Esophagus squamous epithelium (tissue), 5 donors: ENCODE measurements at regions not wholly inside any gene's neighbourhood (a gene's known extent, or its start where the extent isn't known, plus 50 kb on each side); places are given as distances from the start of the nearest gene placed in this dataset.
"Not testable (repeated sequence)": the region's sequence is repeated elsewhere in the genome, so short reads cannot be mapped to it uniquely, and the experiment has no call there.

Source experiments
- DNase-seq: peaks from one replicate; lab custom pipeline; 2025; lab: John Stamatoyannopoulos, UW
- H3K27ac ChIP-seq, 4 donors: fragments of 200-600 bp; sonication (generic); one replicate each; pipeline ENCODE4 v1.5.1; 2016 to 2019; ENCODE audit warnings: mild to moderate bottlenecking in 1 of 4
- H3K27me3 ChIP-seq, 4 donors: fragments of 200-600 bp; sonication (generic); 1 replicate in 3 of 4; 2 replicates in 1 of 4; pipeline versions ENCODE4 v1.5.1 to v1.6.0; 2017 to 2021; ENCODE audit warnings: antibody characterized with exemption in 1 of 4
- H3K36me3 ChIP-seq, 3 donors: fragments of 200-600 bp; sonication (generic); one replicate each; pipeline ENCODE4 v1.5.1; 2016 to 2019
- H3K4me1 ChIP-seq, 3 donors: fragments of 200-600 bp; sonication (generic); one replicate each; pipeline ENCODE4 v1.5.1; 2017 to 2019
- H3K4me3 ChIP-seq, 4 donors: fragments of 200-600 bp; sonication (generic); 1 replicate in 3 of 4; 2 replicates in 1 of 4; pipeline ENCODE4 v1.5.1; 2016 to 2019; ENCODE audit warnings: mild to moderate bottlenecking in 2 of 4, moderate library complexity in 1 of 4
- H3K9me3 ChIP-seq, 3 donors: fragments of 200-600 bp; sonication (generic); one replicate each; pipeline ENCODE4 v1.5.1; 2016 to 2019
- CTCF ChIP-seq, 6 experiments: fragments of 450-650 bp in 4 of 6; fragments of 200-600 bp in 2 of 6; sonication (generic) in 2 of 6; IDR thresholded peaks; one replicate each; pipeline ENCODE4 v1.5.1; 2016 to 2019; ENCODE audit warnings: antibody characterized with exemption in 6 of 6, mild to moderate bottlenecking in 4 of 6, moderate library complexity in 4 of 6
- POLR2A ChIP-seq, 4 donors: fragments of 450-650 bp; IDR thresholded peaks; one replicate each; pipeline ENCODE4 v1.6.1; 2017; ENCODE audit warnings: antibody characterized with exemption in 4 of 4, mild to moderate bottlenecking in 4 of 4, moderate library complexity in 3 of 4
- WGBS, 2 donors: methylation state at CpG; one replicate each; pipeline ENCODE4 v1.1.5; 2018; 5-methylcytosine and 5-hydroxymethylcytosine counted together
- intact Hi-C: fragments of 100-400 bp; cut with DNase I; formaldehyde crosslinking; loops from one replicate; pipeline ENCODE4 v1.15.0; 2022
- donor health status: DM: yes; HTN: yes; CAD: no.

GRCh38 chr1:112836642-112837041 is 119.4 kb downstream of the SLC16A1 start:
- Histone ChIP-seq H3K9me3 (no peaks in the 10 kb centered on the region), H3K4me3 (no peak overlapping the region), H3K36me3 (no peaks in the 10 kb centered on the region), H3K27me3 (peaks cover 0 to 17% (median 0%) of the 10 kb centered on the region in 4 donors), H3K27ac (no peak overlapping the region), H3K4me1 (no peaks in the 10 kb centered on the region)
- intact Hi-C loops = no loop called here
- no peak for TF ChIP-seq CTCF (IDR thresholded peaks at IDR 0.05)
- TF ChIP-seq POLR2A (IDR thresholded peaks at IDR 0.05) = no peak
- no peak for DNase-seq
- WGBS, 2 donors = 36 to 52% methylated on average over 3 of the region's 3 CpGs

GRCh38 chr1:112833806-112834205 is 118.7 kb upstream of the PPM1J start:
- no peak for DNase-seq
- no peak for TF ChIP-seq POLR2A (IDR thresholded peaks at IDR 0.05)
- TF ChIP-seq CTCF (IDR thresholded peaks at IDR 0.05) = no peak
- Histone ChIP-seq H3K4me1 (no peaks in the 10 kb centered on the region), H3K36me3 (no peaks in the 10 kb centered on the region), H3K27me3 (peaks cover 0 to 12% (median 0%) of the 10 kb centered on the region in 4 donors), H3K4me3 (no peak overlapping the region), H3K27ac (no peak overlapping the region), H3K9me3 (no peaks in the 10 kb centered on the region)
- intact Hi-C loops = no loop called here
- WGBS, 2 donors = 80 to 93% methylated on average over 2 of the region's 2 CpGs

- H3K4me3 ChIP-seq, intact Hi-C loops, H3K4me1 ChIP-seq, H3K27ac ChIP-seq, H3K9me3 ChIP-seq, H3K27me3 ChIP-seq, DNase-seq, H3K36me3 ChIP-seq: not testable (repeated sequence)
- WGBS, 2 donors = 77 to 85% methylated on average over 8 of the region's 8 CpGs
These were observed 117.1 kb upstream of the PPM1J start for GRCh38 chr1:112832259-112832658.

GRCh38 chr1:112829691-112830090 is 114.6 kb upstream of the PPM1J start:
- intact Hi-C loops = not testable (repeated sequence)

GRCh38 chr1:112828716-112829115 is 113.6 kb upstream of the PPM1J start:
- H3K9me3 ChIP-seq = no peaks in the 10 kb centered on the region
- WGBS, 2 donors = 43 to 65% methylated on average over 2 of the region's 2 CpGs
- no peaks in the 10 kb centered on the region for H3K36me3 ChIP-seq
- no peak for DNase-seq
- no peak overlapping the region for H3K27ac ChIP-seq
- no peaks in the 10 kb centered on the region for H3K4me1 ChIP-seq
- H3K4me3 ChIP-seq = no peak overlapping the region
- intact Hi-C loops = no loop called here
- TF ChIP-seq CTCF (IDR thresholded peaks at IDR 0.05) (no peak), POLR2A (IDR thresholded peaks at IDR 0.05) (no peak)
- H3K27me3 ChIP-seq = peaks cover 0 to 3% (median 0%) of the 10 kb centered on the region in 4 donors

More at GRCh38 chr1:112829691-112830090, 114.6 kb upstream of the PPM1J start:
- 100% methylated on average over 1 of the region's 3 CpGs; no CpG with 5 or more reads in 1 of the 2 donors for WGBS, 2 donors
- H3K4me1 ChIP-seq, H3K9me3 ChIP-seq, H3K27me3 ChIP-seq, H3K27ac ChIP-seq, DNase-seq, H3K36me3 ChIP-seq, H3K4me3 ChIP-seq: not testable (repeated sequence)

- H3K4me3 ChIP-seq, intact Hi-C loops, DNase-seq, H3K9me3 ChIP-seq, H3K27me3 ChIP-seq, H3K36me3 ChIP-seq, H3K4me1 ChIP-seq, H3K27ac ChIP-seq: not testable (repeated sequence)
- 54 to 83% methylated on average over 1 of the region's 1 CpG for WGBS, 2 donors
These were observed 112.3 kb upstream of the PPM1J start for GRCh38 chr1:112827391-112827790.
